Kidney epithelial cell (primary cell): ENCODE measurements at regions not wholly inside any gene's neighbourhood (a gene's known extent, or its start where the extent isn't known, plus 50 kb on each side); places are given as distances from the start of the nearest gene placed in this dataset.

Experiments
- DNase-seq: peaks from one replicate; pipeline ENCODE4 v3.0.0-alpha.2; 2010; ENCODE audit warnings: low read depth
- H3K27me3 ChIP-seq: 2 replicates; pipeline ENCODE4 v1.6.0; 2011; ENCODE audit warnings: low read length; ENCODE audit not compliant: control insufficient read depth, insufficient read depth
- H3K36me3 ChIP-seq: 2 replicates; pipeline ENCODE4 v1.5.1; 2011; ENCODE audit warnings: low read length; ENCODE audit not compliant: control insufficient read depth, insufficient read depth
- H3K4me3 ChIP-seq: 2 replicates; pipeline ENCODE4 v1.5.1; 2011; ENCODE audit warnings: low read depth, mild to moderate bottlenecking, control low read depth, low read length
- CTCF ChIP-seq: IDR thresholded peaks from 2 replicates; pipeline ENCODE4 v1.5.1; 2011; ENCODE audit warnings: mild to moderate bottlenecking, moderate library complexity, low read length, control low read depth, inconsistent platforms; ENCODE audit not compliant: insufficient read depth, poor library complexity, severe bottlenecking

- Histone ChIP-seq H3K4me3 (no peak overlapping the region), H3K27me3 (no peaks in the 10 kb centered on the region), H3K36me3 (no peaks in the 10 kb centered on the region)
- DNase-seq: no peak
- no peak for TF ChIP-seq CTCF
These were observed 178.4 kb upstream of the SPAG17 start for GRCh38 chr1:118363396-118363795.

- DNase-seq: no peak
- H3K27me3 ChIP-seq: no peaks in the 10 kb centered on the region
- H3K4me3 ChIP-seq: no peak overlapping the region
- H3K36me3 ChIP-seq: no peaks in the 10 kb centered on the region
- TF ChIP-seq CTCF: no peak
These were observed 175.8 kb upstream of the SPAG17 start for GRCh38 chr1:118360817-118361216.

GRCh38 chr1:118346936-118347335 lies 161.9 kb upstream of the SPAG17 start:
- no peaks in the 10 kb centered on the region for H3K36me3 ChIP-seq
- no peaks in the 10 kb centered on the region for H3K27me3 ChIP-seq
- no peak for TF ChIP-seq CTCF
- DNase-seq: no peak
- H3K4me3 ChIP-seq: no peak overlapping the region

GRCh38 chr1:118340928-118341910 lies 156.2 kb upstream of the SPAG17 start:
- H3K4me3 ChIP-seq: no peak overlapping the region
- H3K36me3 ChIP-seq: no peaks in the 10 kb centered on the region
- no peak for DNase-seq
- H3K27me3 ChIP-seq: no peaks in the 10 kb centered on the region
- no peak for TF ChIP-seq CTCF

GRCh38 chr1:118339400-118340124 lies 154.5 kb upstream of the SPAG17 start:
- no peaks in the 10 kb centered on the region for H3K27me3 ChIP-seq
- H3K36me3 ChIP-seq: no peaks in the 10 kb centered on the region
- TF ChIP-seq CTCF: no peak
- DNase-seq: no peak
- H3K4me3 ChIP-seq: no peak overlapping the region

GRCh38 chr1:118338936-118339335 lies 153.9 kb upstream of the SPAG17 start:
- no peaks in the 10 kb centered on the region for H3K27me3 ChIP-seq
- DNase-seq: no peak
- TF ChIP-seq CTCF: no peak

More at GRCh38 chr1:118338936-118339335, 153.9 kb upstream of the SPAG17 start:
- Histone ChIP-seq H3K36me3 (no peaks in the 10 kb centered on the region), H3K4me3 (no peak overlapping the region)
